CD4-positive, alpha-beta T cell treated with Interleukin-12 subunit alpha and Interleukin-12 subunit beta, for 1 hour (primary cell): ENCODE measurements at regions not wholly inside any gene's neighbourhood (a gene's known extent, or its start where the extent isn't known, plus 50 kb on each side); places are given as distances from the start of the nearest gene placed in this dataset.
"Not testable (repeated sequence)": the region's sequence is repeated elsewhere in the genome, so short reads cannot be mapped to it uniquely, and the experiment has no call there.

Experiments used
- DNase-seq: peaks from one replicate; pipeline ENCODE4 v3.0.0-alpha.2; 2020

DNA sequence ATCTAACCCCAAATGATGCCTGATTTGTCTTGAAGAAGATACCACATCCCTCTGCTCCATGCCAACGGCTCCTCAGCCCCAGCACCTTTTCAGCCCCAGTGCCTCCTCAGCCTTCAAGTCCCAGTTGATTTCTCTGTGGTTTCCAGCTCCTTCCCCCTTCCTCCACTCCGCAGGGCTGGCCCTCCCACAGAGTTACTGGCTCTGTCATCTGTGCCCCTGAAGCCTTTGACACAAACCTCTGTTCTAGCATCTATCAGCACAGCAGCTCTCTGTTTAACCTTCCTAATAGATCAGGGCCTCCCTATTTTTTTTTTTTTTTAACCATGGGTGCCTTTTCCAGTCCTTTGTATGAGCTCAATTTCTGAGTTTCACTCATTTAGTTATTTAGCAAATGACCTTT lies 201.3 kb upstream of the CXCR4 start:
- DNase-seq, result no peak

DNA sequence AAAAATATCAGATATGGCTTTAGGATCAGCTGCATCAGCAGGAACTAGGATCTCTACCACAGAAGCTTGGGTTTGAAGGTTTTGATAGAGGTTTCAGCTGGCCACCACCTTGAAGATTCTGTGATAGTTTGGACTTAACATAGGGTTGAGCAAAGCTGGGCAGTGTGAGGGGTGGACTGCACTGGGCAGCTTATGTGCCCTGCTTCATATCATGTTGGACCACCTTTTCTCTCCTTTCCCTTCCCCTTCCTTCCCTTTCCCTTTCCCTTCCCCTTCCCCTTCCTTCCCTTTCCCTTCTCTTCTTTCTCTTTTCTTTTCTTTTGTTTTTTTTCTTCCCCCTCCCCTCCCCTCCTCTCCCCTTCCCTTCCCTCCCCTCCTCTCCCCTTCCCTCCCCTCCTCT lies 196.3 kb upstream of the CXCR4 start:
- DNase-seq, result no peak

DNA sequence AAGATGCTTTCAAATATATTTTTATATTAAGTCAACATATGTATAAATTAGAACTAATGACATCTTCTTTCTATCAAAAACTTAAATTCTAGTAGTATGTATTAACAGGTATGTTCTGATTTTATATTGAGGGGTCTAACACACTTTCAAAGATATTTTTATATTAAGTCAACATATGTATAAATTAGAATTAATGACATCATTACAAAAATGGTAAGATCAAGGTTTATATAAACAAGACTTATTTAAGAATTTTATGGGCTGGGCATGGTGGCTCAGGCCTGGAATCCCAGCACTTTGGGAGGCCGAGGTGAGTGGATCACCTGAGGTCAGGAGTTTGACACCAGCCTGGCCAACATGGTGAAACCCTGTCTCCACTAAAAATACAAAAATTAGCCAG lies 194.6 kb upstream of the CXCR4 start:
- DNase-seq, result not testable (repeated sequence)

DNA sequence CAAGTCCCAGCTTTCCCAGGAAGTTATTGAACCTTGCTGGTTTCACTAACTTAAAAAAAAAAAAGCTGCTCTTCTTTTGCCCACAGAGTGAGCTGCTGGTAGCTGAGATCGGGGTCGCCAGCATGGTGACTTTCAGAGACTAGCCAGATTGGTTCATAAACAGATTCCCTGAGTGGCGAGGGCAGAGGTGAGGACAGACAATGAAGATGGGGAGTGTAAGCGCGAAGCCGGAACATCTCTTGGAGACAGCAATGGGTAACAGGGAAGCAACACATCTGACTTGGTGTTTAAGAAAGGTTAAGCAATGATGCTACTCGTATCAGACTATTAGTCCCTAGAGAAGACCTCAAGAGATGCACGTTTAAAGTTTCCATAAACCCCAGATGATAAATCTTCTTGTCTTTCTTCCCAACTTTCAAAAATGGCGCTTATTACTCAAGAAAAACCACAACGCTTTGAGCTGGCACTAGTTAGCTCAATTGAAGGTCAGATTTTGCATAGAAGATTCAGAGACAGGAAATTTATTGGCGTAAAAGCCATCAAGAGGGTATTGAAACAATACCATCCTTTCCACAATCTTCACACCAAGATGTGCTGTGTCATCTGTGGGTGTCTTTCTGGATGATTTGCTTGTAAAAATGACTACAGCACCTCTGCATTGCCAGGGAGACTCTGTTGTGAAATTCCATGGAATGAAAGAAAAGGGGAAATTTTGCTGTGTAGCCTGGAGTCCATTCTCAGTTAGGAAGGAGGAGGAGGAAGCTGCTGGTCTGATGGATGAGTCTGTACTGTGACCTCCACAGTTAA lies 193.1 kb upstream of the CXCR4 start:
- DNase-seq, result no peak

DNA sequence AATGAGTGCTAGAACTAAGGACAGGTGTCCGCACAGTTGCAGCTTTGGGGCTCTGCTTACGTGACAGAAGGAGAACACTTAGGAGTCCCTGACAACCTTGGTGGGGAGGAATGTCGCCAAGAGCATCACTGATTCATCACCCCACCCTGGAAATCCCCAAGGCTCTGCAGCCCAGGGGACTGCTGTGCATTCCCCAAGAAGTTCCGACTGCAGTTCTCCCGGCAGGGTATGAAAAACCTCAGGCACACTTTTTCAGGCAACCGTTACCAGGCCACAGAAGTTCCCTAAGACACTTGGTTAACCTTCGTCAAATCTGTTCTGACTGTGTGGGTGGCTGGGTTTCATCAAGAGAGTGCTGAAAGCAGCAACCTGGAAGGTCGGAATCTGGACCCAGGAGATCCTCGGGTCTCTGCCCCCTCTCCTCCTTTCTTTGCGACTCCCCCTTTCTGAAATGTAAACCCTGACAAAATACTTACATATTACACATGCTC lies 192.1 kb upstream of the CXCR4 start:
- DNase-seq, result no peak

DNA sequence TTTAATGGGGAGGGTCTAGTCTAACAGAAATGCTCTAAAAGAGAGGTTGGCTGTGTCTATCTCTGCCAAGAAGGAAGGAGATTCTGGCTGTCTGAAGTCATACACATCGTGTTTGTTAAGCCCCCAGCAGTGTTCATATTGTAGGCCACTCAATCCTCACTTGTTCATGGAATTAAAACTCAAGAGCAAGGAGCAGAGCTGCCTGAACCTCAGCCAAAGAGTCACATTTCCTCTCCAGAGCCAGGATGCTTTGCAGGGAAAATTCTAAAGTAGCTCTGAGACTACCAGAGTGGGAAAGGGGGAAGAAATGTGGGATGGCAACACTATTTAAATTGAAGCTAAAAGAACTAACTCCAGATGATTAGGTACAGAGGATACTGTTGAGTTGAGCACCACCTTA lies 190.7 kb upstream of the CXCR4 start:
- DNase-seq, result no peak

DNA sequence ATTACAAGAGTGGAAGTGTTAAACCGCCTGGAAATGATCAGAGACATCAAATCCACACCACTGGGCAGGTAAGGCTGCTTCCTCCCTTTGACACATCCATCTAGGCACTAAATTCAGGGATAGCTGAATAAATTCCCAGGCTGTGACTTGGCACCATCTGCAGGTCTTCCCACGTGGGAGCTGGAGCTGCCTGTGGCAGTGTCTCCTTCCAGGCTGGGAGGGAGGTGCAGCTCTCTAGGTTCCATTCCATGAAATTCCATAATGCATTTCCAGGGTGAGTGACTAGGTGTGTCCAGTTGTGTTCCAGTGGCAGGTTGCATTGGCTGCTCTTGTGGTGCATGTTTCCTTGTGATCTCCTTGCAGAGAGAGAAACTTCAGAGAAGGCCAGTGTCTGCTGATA lies 188.9 kb upstream of the CXCR4 start:
- no peak for DNase-seq

DNA sequence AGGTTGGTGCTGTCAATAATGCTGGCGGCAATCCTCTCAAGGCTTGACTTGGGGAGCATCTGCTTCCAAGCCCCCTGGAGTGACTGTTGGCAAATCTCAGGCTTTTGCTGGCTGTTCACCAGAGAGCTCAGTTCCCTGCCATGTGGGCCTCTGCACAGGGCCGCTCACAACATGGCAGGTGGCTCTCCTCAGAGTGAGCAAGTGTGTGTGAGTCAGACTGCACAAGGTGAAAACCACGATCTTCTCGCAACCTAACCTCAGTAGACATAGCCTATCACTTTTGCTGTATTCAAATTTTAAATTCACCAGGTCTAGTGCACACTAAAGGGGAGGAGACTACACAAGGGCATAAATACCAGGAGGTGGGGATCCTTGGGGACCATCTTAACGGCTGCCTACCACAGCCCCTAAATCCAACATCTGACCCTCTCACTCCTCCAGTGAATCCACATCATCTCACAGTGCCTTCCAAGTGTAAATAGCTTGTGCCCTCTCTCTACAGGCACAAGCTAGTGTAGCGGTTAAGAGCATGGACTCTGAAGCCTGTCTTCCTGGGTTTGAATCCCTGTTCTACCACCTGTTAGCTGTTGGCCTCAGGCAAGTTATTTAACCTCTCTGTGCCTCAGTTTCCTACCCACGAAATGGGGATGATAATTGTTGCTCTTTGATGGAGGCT lies 187.7 kb upstream of the CXCR4 start:
- peak; percentile 55 for DNase-seq

DNA sequence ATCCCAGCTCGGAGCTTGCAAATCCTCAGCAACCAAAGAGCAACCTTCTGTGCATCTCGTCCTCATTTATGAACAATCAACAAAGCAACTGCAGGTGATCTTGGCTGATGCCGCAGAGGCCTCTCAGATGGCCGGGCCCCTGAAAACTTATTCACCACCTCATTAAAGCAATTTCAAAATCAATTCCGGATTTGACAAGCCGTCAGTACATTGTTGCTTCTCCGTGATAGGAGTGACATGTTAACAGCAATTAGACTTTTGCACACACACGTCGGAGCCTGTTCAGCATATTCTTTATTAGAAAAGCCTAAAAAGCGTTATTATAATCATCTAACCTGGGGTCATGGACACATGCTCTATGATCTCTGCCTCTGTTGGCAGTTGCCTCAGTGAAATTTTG lies 183.1 kb upstream of the CXCR4 start:
- no peak for DNase-seq

DNA sequence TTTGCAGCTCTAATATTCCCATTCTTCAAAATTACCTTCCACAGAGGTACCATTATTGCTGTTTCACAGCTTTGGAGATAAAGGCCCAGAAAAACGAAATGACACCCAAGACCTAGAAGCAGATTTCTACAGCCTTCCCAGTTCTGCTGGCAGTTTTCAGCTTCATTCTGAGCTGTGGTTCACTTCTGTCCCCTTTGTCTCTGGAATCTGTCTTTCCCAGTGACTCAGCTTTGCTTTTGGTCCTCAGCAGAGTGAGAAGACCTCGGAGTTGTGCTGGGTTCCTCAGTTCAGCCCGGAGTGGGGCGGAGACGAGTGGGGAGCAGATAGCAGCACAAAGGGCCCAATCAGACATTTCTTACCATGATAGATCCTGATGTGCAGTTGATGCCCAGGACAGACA lies 180.7 kb upstream of the CXCR4 start:
- DNase-seq, result no peak

DNA sequence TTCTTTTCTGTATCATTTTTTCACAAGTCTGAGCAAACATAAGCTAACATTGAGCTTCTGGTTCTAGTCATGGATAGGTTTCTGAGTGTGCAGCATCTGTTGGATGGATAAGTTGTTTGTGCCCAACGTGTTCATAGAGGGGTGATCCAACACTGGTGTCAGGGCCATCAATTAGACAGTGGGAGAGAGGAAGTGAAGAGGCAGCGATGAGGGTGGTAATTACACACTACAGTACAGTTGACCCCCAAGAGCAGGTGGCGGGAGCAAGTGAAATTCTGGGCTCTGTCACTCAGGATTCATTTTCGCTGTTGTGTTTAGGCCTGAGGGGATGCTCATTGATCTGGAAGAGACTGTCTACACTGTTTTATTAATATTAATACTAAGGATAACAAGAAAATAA lies 180.0 kb upstream of the CXCR4 start:
- DNase-seq, result no peak

DNA sequence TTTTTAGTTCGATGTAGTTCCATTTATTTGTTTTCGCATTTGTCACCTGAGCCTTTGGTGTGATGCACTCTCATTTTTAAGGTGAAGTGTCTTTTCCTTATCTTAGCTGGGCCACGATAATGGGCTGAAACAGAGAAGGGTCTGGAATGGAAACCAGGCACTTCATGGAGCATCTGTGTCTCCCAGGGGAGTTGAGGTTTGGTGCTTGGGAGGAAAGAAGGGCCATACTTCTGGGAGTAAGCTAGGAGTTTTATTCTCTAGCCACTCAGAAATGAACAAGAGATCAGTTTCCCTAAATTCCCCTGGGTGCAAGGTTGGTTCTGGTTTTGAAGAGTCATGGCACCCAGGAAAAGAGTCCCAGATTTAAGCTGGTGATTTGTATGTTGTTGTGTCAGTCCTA lies 179.4 kb upstream of the CXCR4 start:
- DNase-seq, result no peak

DNA sequence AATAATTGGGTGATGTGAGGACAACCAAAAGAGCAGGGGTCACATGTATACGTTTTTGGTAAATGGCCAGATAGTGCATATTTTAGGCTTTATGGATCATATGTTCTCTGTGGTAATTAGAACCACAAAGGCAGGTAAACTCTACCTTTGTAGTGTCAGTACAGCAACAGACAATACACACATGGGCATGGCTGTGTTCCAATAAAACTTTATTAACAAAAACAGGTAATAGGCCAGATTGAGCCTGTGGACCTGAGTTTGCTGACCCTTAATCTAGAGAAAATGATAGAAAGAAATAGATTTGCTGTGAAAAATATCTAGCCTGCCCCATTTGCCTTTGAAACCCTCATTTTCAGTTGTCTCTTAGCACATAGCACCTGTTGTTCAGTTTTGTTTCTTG lies 177.2 kb upstream of the CXCR4 start:
- DNase-seq, result no peak

DNA sequence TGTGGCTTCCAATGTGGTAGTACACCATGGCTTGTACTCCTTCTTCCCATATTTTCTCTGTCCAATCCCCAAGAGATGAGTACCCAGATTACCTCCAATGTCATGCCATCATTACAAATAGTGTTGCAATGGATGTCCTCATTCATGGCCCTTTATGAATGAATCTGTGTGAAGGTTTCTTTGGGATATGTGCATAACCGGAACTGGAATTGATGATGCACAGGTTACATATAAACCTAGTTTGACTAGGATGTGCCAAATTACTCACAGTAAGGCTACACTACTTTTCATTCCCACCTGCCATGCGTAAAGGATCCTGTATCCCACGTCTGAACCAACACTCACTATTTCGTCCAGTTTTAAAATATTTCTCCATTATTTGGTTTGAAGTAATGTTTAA lies 173.9 kb upstream of the CXCR4 start:
- no peak for DNase-seq

DNA sequence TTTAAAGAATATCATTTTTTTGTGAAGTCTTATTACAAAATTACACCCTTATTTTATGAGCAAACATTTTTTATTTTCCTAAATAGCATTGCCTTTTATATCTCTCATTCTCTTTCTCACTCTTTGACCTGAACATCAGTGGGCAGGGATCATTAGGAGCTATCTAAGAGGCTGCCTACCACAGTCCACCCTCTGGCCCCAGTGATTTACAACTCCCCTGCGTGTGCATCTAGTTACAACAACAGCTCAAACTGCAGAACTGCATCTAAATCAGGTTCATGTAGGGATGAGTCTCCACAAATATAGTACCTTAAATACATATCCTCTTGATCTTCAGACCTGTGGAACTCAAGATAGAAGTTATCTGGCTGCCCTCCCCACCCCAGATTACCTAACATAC lies 172.4 kb upstream of the CXCR4 start:
- DNase-seq, result no peak

DNA sequence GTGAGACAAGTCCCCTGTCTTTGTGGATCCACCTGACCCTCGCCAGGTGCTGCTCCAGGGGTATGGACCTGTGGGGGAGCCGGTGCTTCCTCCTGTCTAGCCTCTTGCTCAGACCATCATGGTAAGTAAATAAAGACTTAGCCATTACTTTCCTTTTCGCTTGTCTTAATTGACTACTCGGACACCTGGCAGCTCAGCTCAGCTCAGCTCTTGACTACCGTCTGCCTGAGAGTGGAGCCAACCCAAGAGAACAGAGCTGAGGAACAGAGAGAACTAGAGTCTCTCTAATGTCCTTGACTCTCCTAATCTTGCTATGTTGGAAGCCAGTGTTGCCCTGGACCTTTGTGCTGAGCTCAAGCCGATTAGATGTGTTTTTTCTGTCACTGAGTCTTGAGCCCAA lies 170.3 kb upstream of the CXCR4 start:
- DNase-seq, result no peak

DNA sequence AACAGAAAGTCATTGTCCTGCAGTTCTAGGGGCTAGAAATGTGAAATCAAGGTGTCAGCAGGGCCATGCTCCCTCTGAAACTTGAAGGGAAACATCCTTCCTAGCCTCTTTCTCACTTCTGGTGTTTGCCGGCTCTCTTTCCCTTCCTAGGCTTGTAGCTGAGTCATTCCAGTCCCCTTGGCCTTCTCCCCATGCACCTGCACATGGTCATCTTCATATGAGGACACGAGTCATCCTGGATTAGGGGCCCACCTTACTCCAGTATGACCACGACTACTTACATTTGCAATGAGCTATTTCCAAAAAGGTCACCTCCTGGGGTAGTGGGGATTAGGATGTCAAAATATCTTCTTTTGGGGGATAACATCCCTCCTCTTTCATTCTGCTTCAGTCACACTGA lies 168.5 kb upstream of the CXCR4 start:
- DNase-seq, result no peak

DNA sequence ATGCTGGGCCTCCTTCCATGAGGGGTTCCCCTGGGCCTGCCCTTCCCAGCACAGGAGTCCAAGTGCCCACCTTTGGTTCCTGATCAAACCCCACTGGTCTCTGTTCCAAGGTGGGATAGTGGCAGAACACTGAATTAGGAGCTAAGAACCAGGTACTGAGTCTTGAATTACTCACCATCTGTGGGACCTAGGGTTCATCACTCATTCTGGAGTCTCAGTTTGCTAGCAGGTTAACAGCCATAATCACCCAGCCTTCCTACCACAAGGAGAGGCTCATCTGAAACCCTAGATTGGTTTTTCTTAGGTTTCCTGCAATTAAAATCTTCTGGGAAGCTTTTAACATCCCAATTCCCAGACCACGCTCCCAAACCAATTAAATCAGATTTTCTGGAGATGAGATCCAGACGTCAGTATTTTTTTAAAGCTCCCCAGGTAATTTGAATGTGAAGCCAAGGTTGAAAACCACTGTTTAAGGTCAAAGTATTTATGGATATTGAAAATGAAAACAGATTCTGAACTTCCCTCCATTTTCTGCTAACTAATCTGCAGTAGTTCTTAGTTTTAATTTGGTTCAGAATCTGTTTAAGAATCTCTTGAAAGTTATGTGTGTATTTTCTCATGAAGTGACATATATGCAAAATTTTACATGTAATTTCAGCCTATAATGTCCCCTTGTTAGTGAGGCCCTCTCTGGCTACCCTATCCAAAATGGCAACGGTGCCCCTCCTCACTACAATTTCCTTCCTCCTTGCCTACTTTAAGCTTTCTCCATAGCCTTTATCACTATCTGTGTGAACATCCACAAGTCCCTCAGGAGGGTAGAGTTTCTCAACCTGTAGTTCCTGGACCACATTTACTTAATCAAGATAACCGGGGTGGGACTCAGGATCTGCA lies 166.5 kb upstream of the CXCR4 start:
- DNase-seq, result no peak

DNA sequence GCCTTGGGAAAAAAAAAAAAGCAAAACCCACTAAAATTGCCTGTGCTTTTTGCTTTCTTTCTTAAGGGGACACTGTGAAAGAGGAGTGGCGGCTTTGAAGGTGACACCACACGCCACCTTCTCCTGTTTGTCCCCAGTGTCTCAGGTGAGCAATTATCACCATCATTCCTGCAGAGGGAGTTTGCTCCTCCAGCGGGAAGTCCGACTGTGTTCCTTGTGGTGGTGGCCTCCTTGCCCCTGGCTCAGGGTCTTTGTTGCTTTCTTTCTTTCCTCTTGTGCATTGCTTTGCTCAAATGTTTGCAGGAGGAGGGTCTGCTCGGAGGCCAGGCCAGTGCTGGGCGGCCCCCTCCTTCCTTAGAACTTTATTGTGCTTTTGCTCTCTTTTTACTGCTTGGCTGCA lies 164.3 kb upstream of the CXCR4 start:
- DNase-seq, result no peak

DNA sequence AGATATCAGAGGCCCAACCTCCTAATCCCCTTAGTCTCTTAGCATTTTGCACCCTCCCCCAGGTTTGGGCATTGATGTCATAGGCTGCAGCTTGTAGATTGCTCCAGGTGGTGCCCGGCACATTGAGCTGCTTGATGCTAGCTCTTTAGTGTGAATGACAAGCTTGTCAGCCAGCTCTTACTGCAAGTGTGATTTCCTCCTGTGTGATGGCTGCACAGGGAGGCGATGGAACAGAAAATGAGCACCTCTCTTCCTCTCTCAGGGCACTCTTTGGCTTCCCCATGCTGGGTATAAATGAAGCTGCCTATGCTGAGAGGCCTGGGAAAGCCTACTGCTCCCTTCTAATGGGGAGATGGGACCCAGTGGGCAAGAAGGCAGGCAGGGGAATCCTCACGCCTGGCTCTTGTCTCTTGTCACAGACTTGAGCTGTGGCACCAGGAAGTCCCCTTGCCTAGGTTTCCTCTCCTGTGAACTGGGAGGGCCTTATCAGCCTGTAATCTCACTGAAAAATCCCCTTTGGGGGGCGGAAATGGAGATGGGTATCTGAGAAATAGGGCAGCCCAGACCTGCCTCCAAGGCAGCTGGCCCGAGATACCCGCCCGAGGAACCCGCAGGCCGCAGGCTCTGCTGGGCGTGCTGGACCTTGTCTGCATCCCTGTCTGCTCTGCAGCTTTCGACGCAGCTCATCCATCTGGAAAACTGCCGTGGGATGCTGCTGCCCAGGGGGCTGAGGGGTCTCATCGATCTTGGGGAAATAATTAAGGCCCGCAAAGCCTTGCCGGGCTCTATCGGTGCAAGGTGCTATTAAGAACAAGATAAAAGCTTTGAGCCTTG lies 163.5 kb upstream of the CXCR4 start:
- peak; percentile 80 for DNase-seq

DNA sequence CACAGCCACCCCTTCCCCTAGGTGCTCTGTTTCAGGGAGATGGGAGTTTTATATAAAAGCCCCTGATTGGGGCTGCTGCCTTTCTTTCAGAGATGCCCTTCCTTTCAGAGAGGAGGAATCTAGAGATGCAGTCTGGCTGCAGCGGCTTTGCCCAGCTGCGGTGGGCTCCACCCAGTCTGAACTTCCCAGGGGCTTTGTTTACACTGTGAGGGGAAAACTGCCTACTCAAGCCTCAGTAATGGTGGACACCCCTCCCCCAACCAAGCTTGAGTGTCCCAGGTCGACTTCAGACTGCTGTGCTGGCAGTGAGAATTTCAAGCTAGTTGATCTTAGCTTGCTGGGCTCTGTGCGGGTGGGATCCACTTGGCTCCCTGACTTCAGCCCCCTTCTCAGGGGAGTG lies 148.4 kb upstream of the CXCR4 start:
- DNase-seq, result not testable (repeated sequence)

DNA sequence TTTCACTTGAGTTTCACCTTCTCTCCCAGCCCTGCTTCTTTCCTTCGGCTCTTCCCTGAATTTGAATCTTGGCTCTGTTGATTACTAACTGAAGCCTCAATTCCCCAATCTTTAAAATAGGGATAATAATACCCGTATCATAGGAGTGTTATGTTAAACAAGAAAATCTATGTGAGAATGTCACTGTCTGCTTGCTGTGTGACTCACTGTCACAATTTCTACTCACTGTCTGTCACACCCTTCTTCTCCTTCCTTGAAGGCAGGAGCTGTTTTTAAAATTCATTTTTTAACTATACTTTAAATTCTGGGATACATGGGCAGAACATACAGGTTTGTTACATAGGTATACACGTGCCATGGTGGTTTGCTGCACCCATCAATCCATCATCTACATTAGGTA lies 141.6 kb upstream of the CXCR4 start:
- no peak for DNase-seq

DNA sequence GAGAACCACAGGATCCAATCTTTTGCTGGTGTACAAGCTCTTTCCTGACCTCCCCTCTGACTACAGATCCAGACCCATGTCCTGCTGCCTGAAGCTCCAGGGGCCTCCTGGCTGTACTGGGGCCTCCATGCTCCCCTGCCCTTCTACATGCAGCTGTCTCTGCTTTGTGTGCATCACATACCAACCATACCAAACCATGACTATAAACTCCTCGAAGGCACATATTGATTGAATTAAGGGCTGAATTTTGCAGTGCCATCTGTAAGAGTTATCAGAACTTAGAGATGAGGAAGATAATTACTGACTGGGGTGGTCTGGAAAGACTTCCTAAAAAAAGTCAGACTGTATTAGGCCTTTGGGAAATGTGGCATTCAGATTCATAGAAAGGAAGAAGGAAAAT lies 139.9 kb upstream of the CXCR4 start:
- DNase-seq, result no peak
